Prostate gland (tissue), 2 donors: ENCODE measurements at regions not wholly inside any gene's neighbourhood (a gene's known extent, or its start where the extent isn't known, plus 50 kb on each side); places are given as distances from the start of the nearest gene placed in this dataset.

Experiments used
- DNase-seq: peaks from one replicate; pipeline ENCODE4 v3.0.0-alpha.2; 2019; ENCODE audit warnings: low spot score
- H3K27ac ChIP-seq, 2 donors: fragments of 200-600 bp; sonication (generic); 2 replicates each; pipeline ENCODE4 v1.5.1; 2017 to 2019
- H3K27me3 ChIP-seq: fragments of 200-600 bp; sonication (generic); replicated peaks from 2 replicates; pipeline ENCODE4 v1.5.1; 2019; ENCODE audit not compliant: insufficient read depth
- H3K36me3 ChIP-seq, 2 donors: fragments of 200-600 bp; sonication (generic); 1 replicate in 1 of 2; 2 replicates in 1 of 2; pipeline versions ENCODE4 v1.5.1 to v1.8.1; 2017 to 2019
- H3K4me1 ChIP-seq: fragments of 200-600 bp; sonication (generic); replicated peaks from 2 replicates; pipeline ENCODE4 v1.5.1; 2019
- H3K4me3 ChIP-seq, 2 donors: fragments of 200-600 bp; sonication (generic); 2 replicates each; pipeline ENCODE4 v1.5.1; 2017 to 2019
- H3K9me3 ChIP-seq: fragments of 200-600 bp; sonication (generic); 2 replicates; pipeline ENCODE4 v1.5.1; 2017
- CTCF ChIP-seq, 4 experiments: fragments of 200-600 bp in 2 of 4; fragments of 450-650 bp in 2 of 4; sonication (generic) in 2 of 4; IDR thresholded peaks; 1 replicate in 3 of 4; 2 replicates in 1 of 4; pipeline ENCODE4 v1.5.1; 2016 to 2019; ENCODE audit warnings: antibody characterized with exemption in 4 of 4, mild to moderate bottlenecking in 2 of 4, moderate library complexity in 2 of 4
- POLR2A ChIP-seq: fragments of 450-650 bp; IDR thresholded peaks from one replicate; pipeline ENCODE4 v1.6.1; 2016; ENCODE audit warnings: antibody characterized with exemption, mild to moderate bottlenecking
- POLR2AphosphoS5 ChIP-seq: sonication (generic); formaldehyde crosslinking; IDR thresholded peaks from one replicate; pipeline ENCODE4 v1.6.1; 2017; ENCODE audit warnings: antibody characterized with exemption
- WGBS: methylation state at CpG from one replicate; pipeline ENCODE4 v1.1.5; 2018; 5-methylcytosine and 5-hydroxymethylcytosine counted together
- intact Hi-C: fragments of 100-400 bp; cut with DNase I; formaldehyde crosslinking; loops from one replicate; pipeline ENCODE4 v1.14.2; 2022

- Histone ChIP-seq H3K4me1 (no peaks in the 10 kb centered on the region), H3K27me3 (no peaks in the 10 kb centered on the region), H3K27ac (no peak overlapping the region), H3K36me3 (no peaks in the 10 kb centered on the region), H3K9me3 (no peaks in the 10 kb centered on the region), H3K4me3 (no peak overlapping the region)
- TF ChIP-seq CTCF (IDR thresholded peaks at IDR 0.05) (no peak), POLR2A (no peak), POLR2AphosphoS5 (no peak)
- no peak for DNase-seq
- intact Hi-C loops: no loop called here
These were observed 277.2 kb upstream of the TMEFF2 start for GRCh38 chr2:192471982-192472381.

- TF ChIP-seq CTCF (IDR thresholded peaks at IDR 0.05): no peak
- TF ChIP-seq POLR2A: no peak
- TF ChIP-seq POLR2AphosphoS5: no peak
- intact Hi-C loops: no loop called here
- Histone ChIP-seq H3K27me3 (no peaks in the 10 kb centered on the region), H3K36me3 (no peaks in the 10 kb centered on the region), H3K4me3 (no peak overlapping the region), H3K9me3 (no peaks in the 10 kb centered on the region), H3K27ac (no peak overlapping the region), H3K4me1 (no peaks in the 10 kb centered on the region)
- 64% methylated on average over 1 of the region's 1 CpG for WGBS
- DNase-seq: no peak
These were observed 274.9 kb upstream of the TMEFF2 start for GRCh38 chr2:192469612-192470011.

GRCh38 chr2:192467953-192468660 is 273.4 kb upstream of the TMEFF2 start:
- Histone ChIP-seq H3K27me3 (no peaks in the 10 kb centered on the region), H3K9me3 (no peaks in the 10 kb centered on the region), H3K4me3 (no peak overlapping the region), H3K4me1 (no peaks in the 10 kb centered on the region), H3K36me3 (no peaks in the 10 kb centered on the region), H3K27ac (no peak overlapping the region)
- no peak for TF ChIP-seq POLR2A
- no peak for TF ChIP-seq CTCF (IDR thresholded peaks at IDR 0.05)
- TF ChIP-seq POLR2AphosphoS5: no peak
- intact Hi-C loops: no loop called here
- 35% methylated on average over 4 of the region's 4 CpGs for WGBS
- DNase-seq: no peak

- no peaks in the 10 kb centered on the region for H3K9me3 ChIP-seq
- peak; percentile 33 for TF ChIP-seq POLR2AphosphoS5
- no peak for TF ChIP-seq POLR2A
- no peak for TF ChIP-seq CTCF (IDR thresholded peaks at IDR 0.05)
- peak; percentile 38 for DNase-seq
- intact Hi-C loops: no loop called here
- no peak overlapping the region for H3K27ac ChIP-seq
- H3K4me3 ChIP-seq: no peak overlapping the region
- no peaks in the 10 kb centered on the region for H3K36me3 ChIP-seq
- H3K4me1 ChIP-seq: no peaks in the 10 kb centered on the region
- WGBS: 50% methylated on average over 1 of the region's 1 CpG
- H3K27me3 ChIP-seq: no peaks in the 10 kb centered on the region
These were observed 270.4 kb upstream of the TMEFF2 start for GRCh38 chr2:192465141-192465540.

- Histone ChIP-seq H3K36me3 (no peaks in the 10 kb centered on the region), H3K4me3 (no peak overlapping the region), H3K4me1 (no peaks in the 10 kb centered on the region), H3K27ac (no peak overlapping the region), H3K9me3 (no peaks in the 10 kb centered on the region), H3K27me3 (no peaks in the 10 kb centered on the region)
- DNase-seq: no peak
- intact Hi-C loops: no loop called here
- no peak for TF ChIP-seq CTCF (IDR thresholded peaks at IDR 0.05)
- TF ChIP-seq POLR2A: no peak
- TF ChIP-seq POLR2AphosphoS5: no peak
- 89% methylated on average over 1 of the region's 1 CpG for WGBS
These were observed 264.7 kb upstream of the TMEFF2 start for GRCh38 chr2:192459422-192459821.
